ENCODE measurements at regions not wholly inside any gene's neighbourhood (a gene's known extent, or its start where the extent isn't known, plus 50 kb on each side); places are given as distances from the start of the nearest gene placed in this dataset.

DNA sequence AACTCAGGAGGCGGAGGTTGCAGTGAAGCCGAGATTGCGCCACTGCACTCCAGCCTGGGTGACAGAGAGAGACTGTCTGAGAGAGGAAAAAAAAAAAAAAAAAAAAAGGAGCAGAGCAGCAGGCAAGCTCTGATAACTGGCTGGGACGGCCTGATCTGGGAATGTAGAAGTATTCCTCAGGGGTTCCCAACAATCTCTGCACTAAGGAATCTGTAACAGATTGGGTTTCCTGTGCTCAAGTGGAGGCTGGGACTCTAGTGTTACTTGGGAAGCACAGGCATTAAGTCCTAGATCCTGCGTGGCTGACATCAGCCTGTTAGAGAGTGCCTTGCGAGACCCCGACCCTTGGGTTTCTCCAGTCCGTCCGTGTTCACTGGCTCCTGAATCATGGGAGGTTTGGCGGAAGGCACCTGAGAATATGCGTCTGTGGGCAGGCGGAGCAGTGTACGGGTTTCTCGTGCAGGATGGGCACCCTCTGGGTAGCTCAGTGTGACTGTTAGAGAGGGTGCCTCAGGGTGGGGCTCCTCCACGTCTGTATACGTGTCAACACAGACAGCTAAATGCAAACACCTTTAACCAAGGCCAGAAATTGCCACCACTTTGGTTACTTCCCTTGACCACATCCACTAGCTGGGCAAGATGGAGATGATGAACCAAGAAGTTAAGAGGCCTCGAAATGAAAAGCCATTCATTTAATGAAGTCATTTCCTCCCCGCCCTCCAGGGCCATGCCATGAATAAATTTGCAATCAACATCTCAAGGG is 174.9 kb upstream of the RPL38 start:
- TF ChIP-seq, protein P1, sequence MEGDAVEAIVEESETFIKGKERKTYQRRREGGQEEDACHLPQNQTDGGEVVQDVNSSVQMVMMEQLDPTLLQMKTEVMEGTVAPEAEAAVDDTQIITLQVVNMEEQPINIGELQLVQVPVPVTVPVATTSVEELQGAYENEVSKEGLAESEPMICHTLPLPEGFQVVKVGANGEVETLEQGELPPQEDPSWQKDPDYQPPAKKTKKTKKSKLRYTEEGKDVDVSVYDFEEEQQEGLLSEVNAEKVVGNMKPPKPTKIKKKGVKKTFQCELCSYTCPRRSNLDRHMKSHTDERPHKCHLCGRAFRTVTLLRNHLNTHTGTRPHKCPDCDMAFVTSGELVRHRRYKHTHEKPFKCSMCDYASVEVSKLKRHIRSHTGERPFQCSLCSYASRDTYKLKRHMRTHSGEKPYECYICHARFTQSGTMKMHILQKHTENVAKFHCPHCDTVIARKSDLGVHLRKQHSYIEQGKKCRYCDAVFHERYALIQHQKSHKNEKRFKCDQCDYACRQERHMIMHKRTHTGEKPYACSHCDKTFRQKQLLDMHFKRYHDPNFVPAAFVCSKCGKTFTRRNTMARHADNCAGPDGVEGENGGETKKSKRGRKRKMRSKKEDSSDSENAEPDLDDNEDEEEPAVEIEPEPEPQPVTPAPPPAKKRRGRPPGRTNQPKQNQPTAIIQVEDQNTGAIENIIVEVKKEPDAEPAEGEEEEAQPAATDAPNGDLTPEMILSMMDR (IDR thresholded peaks at IDR 0.05), result no peak
- no peak for TF ChIP-seq POLR2A (IDR thresholded peaks at IDR 0.05)

Data from body of pancreas (tissue), 4 donors.